ENCODE measurements at regions not wholly inside any gene's neighbourhood (a gene's known extent, or its start where the extent isn't known, plus 50 kb on each side); places are given as distances from the start of the nearest gene placed in this dataset.

DNA sequence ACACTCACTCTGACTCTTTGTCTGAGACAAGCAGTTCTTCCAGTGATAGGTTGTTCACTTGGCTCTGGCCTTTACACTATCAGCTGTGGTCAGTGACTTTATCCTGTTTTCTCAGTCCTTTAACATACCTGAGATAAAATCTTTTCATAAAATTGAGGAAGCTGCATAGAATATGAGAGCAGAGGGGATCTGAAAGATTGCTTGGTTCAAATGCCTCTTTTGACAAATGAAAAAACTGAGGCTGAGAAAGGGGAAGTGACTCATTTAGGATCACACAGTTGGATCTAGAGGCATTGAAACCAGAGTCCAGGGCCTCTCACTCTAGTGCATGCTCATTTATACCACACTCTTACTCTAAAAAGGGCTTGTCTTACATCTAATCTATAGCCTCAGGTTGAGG, 277.0 kb upstream of the TBX18 start:
- Histone ChIP-seq H3K27ac (ENCODE audit: low read depth in 1 of 2, low read length in 1 of 2) (no peak overlapping the region), H3K9me3 (ENCODE audit: control insufficient read depth in 4 of 4, insufficient read depth in 3 of 4, low read length in 3 of 4) (peaks cover 0 to 5% (median 0%) of the 10 kb centered on the region in 4 donors), H3K4me3 (no peak overlapping the region), H3K27me3 (ENCODE audit: control insufficient read depth in 3 of 3, insufficient read depth in 3 of 3, low read length in 2 of 3) (no peaks in the 10 kb centered on the region), H3K4me1 (ENCODE audit: control insufficient read depth in 5 of 5, insufficient read depth in 5 of 5, low read length in 5 of 5) (no peaks in the 10 kb centered on the region), H3K9ac (ENCODE audit: insufficient read depth in 1 of 2, low read length in 2 of 2) (no peak overlapping the region), H3K36me3 (ENCODE audit: control insufficient read depth in 4 of 4, insufficient read depth in 4 of 4, low read length in 4 of 4) (no peaks in the 10 kb centered on the region)
- ATAC-seq (ENCODE audit: insufficient read depth, low FRiP score) (no peak), DNase-seq (no peak)
- TF ChIP-seq, protein P1, sequence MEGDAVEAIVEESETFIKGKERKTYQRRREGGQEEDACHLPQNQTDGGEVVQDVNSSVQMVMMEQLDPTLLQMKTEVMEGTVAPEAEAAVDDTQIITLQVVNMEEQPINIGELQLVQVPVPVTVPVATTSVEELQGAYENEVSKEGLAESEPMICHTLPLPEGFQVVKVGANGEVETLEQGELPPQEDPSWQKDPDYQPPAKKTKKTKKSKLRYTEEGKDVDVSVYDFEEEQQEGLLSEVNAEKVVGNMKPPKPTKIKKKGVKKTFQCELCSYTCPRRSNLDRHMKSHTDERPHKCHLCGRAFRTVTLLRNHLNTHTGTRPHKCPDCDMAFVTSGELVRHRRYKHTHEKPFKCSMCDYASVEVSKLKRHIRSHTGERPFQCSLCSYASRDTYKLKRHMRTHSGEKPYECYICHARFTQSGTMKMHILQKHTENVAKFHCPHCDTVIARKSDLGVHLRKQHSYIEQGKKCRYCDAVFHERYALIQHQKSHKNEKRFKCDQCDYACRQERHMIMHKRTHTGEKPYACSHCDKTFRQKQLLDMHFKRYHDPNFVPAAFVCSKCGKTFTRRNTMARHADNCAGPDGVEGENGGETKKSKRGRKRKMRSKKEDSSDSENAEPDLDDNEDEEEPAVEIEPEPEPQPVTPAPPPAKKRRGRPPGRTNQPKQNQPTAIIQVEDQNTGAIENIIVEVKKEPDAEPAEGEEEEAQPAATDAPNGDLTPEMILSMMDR (IDR thresholded peaks at IDR 0.05; ENCODE audit: control extremely low read depth, extremely low read depth) = no peak

DNA sequence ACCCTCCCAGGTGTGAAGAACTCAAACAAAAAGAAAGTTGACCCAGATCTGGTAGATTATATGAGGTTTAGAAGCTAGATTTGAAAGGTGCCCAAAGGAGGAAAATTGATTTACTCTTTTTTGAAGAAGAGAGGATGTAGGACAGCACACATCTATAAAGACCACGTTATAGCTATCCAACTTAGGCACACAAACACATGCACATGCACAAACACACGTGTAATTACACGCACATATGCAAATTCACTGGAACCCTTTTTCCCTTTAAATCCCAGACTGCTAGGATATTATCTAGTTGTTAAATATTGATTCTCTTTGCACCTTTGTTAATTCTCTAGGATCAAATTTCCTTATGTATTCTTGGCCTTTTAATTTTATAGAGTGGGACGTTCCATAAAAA, 272.8 kb upstream of the TBX18 start:
- H3K9me3 ChIP-seq (ENCODE audit: control insufficient read depth in 4 of 4, insufficient read depth in 3 of 4, low read length in 3 of 4) = peaks cover 0 to 15% (median 5%) of the 10 kb centered on the region in 4 donors
- ATAC-seq (ENCODE audit: insufficient read depth, low FRiP score) (no peak), DNase-seq (no peak)
- no peak overlapping the region for H3K4me3 ChIP-seq
- H3K27me3 ChIP-seq (ENCODE audit: control insufficient read depth in 3 of 3, insufficient read depth in 3 of 3, low read length in 2 of 3) = no peaks in the 10 kb centered on the region
- H3K27ac ChIP-seq (ENCODE audit: low read depth in 1 of 2, low read length in 1 of 2) = no peak overlapping the region
- 83 to 89% methylated on average over 4 of the region's 4 CpGs for WGBS, 2 donors
- H3K36me3 ChIP-seq (ENCODE audit: control insufficient read depth in 4 of 4, insufficient read depth in 4 of 4, low read length in 4 of 4) = no peaks in the 10 kb centered on the region
- TF ChIP-seq, protein P1 (IDR thresholded peaks at IDR 0.05; ENCODE audit: control extremely low read depth, extremely low read depth) = no peak
- no peak overlapping the region for H3K9ac ChIP-seq (ENCODE audit: insufficient read depth in 1 of 2, low read length in 2 of 2)
- H3K4me1 ChIP-seq (ENCODE audit: control insufficient read depth in 5 of 5, insufficient read depth in 5 of 5, low read length in 5 of 5) = no peaks in the 10 kb centered on the region

DNA sequence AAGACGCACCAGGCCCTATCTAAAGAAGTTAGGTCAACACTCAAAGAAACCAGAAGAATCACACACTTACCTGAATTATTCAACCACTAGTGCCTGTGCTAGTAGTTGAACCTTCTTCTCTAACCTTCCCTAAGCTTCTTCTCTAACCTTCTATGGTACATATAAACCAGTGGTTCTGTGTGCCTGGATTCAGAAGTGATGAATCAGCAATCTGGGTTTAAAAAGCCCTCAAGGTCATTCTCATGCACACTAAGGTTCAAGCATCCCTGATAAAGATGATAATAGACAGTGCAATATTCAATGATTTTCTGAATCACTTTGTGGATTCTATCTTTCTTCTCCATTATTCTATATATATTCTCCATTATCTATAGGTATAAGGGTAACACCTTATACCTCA, 271.4 kb upstream of the TBX18 start:
- Histone ChIP-seq H3K9ac (ENCODE audit: insufficient read depth in 1 of 2, low read length in 2 of 2) (no peak overlapping the region), H3K4me1 (ENCODE audit: control insufficient read depth in 5 of 5, insufficient read depth in 5 of 5, low read length in 5 of 5) (no peaks in the 10 kb centered on the region), H3K4me3 (no peak overlapping the region), H3K9me3 (ENCODE audit: control insufficient read depth in 4 of 4, insufficient read depth in 3 of 4, low read length in 3 of 4) (peaks cover 0 to 15% (median 5%) of the 10 kb centered on the region in 4 donors), H3K36me3 (ENCODE audit: control insufficient read depth in 4 of 4, insufficient read depth in 4 of 4, low read length in 4 of 4) (no peaks in the 10 kb centered on the region), H3K27me3 (ENCODE audit: control insufficient read depth in 3 of 3, insufficient read depth in 3 of 3, low read length in 2 of 3) (no peaks in the 10 kb centered on the region), H3K27ac (ENCODE audit: low read depth in 1 of 2, low read length in 1 of 2) (no peak overlapping the region)
- TF ChIP-seq, protein P1 (IDR thresholded peaks at IDR 0.05; ENCODE audit: control extremely low read depth, extremely low read depth) = no peak
- 75 to 81% methylated on average over 1 of the region's 1 CpG for WGBS, 2 donors
- DNase-seq (no peak), ATAC-seq (ENCODE audit: insufficient read depth, low FRiP score) (no peak)

DNA sequence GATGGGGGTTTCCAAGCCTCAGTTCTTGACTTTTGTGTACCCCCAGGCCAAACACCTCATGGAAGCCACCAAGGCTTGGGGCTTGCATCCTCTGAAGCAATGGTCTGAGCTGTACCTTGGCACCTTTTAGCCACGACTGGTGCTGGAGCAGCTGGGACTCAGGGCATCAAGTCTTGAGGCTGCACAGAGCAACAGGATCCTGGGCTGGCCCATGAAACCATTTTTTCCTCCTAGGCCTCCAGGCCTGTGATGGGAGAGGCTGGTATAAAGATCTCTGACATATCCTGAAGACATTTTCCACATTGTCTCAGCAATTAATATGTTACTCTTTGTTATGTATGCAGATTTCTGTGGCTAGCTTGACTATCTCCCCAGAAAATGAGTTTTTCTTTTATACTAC, 269.1 kb upstream of the TBX18 start:
- Histone ChIP-seq H3K9me3 (ENCODE audit: control insufficient read depth in 4 of 4, insufficient read depth in 3 of 4, low read length in 3 of 4) (peaks cover 0 to 15% (median 6%) of the 10 kb centered on the region in 4 donors), H3K27me3 (ENCODE audit: control insufficient read depth in 3 of 3, insufficient read depth in 3 of 3, low read length in 2 of 3) (no peaks in the 10 kb centered on the region), H3K4me3 (no peak overlapping the region), H3K9ac (ENCODE audit: insufficient read depth in 1 of 2, low read length in 2 of 2) (no peak overlapping the region), H3K4me1 (ENCODE audit: control insufficient read depth in 5 of 5, insufficient read depth in 5 of 5, low read length in 5 of 5) (no peaks in the 10 kb centered on the region), H3K36me3 (ENCODE audit: control insufficient read depth in 4 of 4, insufficient read depth in 4 of 4, low read length in 4 of 4) (no peaks in the 10 kb centered on the region), H3K27ac (ENCODE audit: low read depth in 1 of 2, low read length in 1 of 2) (no peak overlapping the region)
- WGBS, 2 donors = 38 to 58% methylated on average over 1 of the region's 1 CpG
- DNase-seq = no peak
- TF ChIP-seq, protein P1 (IDR thresholded peaks at IDR 0.05; ENCODE audit: control extremely low read depth, extremely low read depth) = no peak
- no peak for ATAC-seq (ENCODE audit: insufficient read depth, low FRiP score)

Data from lung (tissue), 11 donors.